B cell (primary cell): ENCODE measurements at regions not wholly inside any gene's neighbourhood (a gene's known extent, or its start where the extent isn't known, plus 50 kb on each side); places are given as distances from the start of the nearest gene placed in this dataset.

Source experiments
- EZH2 ChIP-seq: IDR thresholded peaks from 2 replicates; pipeline ENCODE4 v1.6.1; 2012; ENCODE audit warnings: borderline replicate concordance, low read depth, mild to moderate bottlenecking, moderate library complexity, low read length; ENCODE audit not compliant: insufficient read depth, poor library complexity, severe bottlenecking
- TF ChIP-seq, protein P1 (sequence below): fragments of 200-600 bp; IDR thresholded peaks from one replicate; pipeline ENCODE4 v1.8.0; 2022; ENCODE audit warnings: antibody characterized with exemption, mild to moderate bottlenecking

DNA sequence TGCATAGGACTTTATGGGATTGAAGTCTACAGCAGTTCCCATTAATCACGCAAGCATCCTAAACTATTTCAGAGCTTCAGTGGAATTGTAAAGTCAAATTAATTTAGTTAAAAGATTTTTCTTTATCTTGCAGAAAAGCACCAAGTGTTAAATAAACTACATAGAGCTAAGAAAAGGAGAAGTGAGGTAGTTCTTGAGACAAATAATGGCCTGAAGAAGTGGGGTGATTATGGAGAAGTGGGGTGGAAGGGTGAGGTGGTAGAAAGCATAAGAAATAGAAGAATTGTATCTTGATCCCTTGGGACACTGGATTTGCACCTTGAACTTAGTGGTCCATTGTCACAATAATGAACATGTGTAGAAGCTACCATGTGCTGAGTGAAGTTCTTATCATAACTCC is 121.7 kb upstream of the LINC00305 start:
- TF ChIP-seq, protein P1, sequence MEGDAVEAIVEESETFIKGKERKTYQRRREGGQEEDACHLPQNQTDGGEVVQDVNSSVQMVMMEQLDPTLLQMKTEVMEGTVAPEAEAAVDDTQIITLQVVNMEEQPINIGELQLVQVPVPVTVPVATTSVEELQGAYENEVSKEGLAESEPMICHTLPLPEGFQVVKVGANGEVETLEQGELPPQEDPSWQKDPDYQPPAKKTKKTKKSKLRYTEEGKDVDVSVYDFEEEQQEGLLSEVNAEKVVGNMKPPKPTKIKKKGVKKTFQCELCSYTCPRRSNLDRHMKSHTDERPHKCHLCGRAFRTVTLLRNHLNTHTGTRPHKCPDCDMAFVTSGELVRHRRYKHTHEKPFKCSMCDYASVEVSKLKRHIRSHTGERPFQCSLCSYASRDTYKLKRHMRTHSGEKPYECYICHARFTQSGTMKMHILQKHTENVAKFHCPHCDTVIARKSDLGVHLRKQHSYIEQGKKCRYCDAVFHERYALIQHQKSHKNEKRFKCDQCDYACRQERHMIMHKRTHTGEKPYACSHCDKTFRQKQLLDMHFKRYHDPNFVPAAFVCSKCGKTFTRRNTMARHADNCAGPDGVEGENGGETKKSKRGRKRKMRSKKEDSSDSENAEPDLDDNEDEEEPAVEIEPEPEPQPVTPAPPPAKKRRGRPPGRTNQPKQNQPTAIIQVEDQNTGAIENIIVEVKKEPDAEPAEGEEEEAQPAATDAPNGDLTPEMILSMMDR = no peak
- TF ChIP-seq EZH2 = no peak
